ENCODE measurements at regions not wholly inside any gene's neighbourhood (a gene's known extent, or its start where the extent isn't known, plus 50 kb on each side); places are given as distances from the start of the nearest gene placed in this dataset.

GRCh38 chr20:61129311-61129710, 122.8 kb upstream of the CDH4 start:
- DNase-seq: no peak
- Histone ChIP-seq H3K9ac (ENCODE audit: insufficient read depth in 1 of 2, low read length in 2 of 2) (no peak overlapping the region), H3K9me3 (ENCODE audit: control insufficient read depth in 4 of 4, insufficient read depth in 3 of 4, low read length in 3 of 4) (no peaks in the 10 kb centered on the region), H3K27ac (ENCODE audit: low read depth in 1 of 2, low read length in 1 of 2) (no peak overlapping the region), H3K4me3 (no peak overlapping the region), H3K36me3 (ENCODE audit: control insufficient read depth in 4 of 4, insufficient read depth in 4 of 4, low read length in 4 of 4) (no peaks in the 10 kb centered on the region), H3K27me3 (ENCODE audit: control insufficient read depth in 3 of 3, insufficient read depth in 3 of 3, low read length in 2 of 3) (peaks cover 0 to 3% (median 0%) of the 10 kb centered on the region in 3 donors), H3K4me1 (ENCODE audit: control insufficient read depth in 5 of 5, insufficient read depth in 5 of 5, low read length in 5 of 5) (peaks cover 0 to 10% (median 0%) of the 10 kb centered on the region in 5 donors)
- ATAC-seq (ENCODE audit: insufficient read depth, low FRiP score): no peak
- TF ChIP-seq, protein P1, sequence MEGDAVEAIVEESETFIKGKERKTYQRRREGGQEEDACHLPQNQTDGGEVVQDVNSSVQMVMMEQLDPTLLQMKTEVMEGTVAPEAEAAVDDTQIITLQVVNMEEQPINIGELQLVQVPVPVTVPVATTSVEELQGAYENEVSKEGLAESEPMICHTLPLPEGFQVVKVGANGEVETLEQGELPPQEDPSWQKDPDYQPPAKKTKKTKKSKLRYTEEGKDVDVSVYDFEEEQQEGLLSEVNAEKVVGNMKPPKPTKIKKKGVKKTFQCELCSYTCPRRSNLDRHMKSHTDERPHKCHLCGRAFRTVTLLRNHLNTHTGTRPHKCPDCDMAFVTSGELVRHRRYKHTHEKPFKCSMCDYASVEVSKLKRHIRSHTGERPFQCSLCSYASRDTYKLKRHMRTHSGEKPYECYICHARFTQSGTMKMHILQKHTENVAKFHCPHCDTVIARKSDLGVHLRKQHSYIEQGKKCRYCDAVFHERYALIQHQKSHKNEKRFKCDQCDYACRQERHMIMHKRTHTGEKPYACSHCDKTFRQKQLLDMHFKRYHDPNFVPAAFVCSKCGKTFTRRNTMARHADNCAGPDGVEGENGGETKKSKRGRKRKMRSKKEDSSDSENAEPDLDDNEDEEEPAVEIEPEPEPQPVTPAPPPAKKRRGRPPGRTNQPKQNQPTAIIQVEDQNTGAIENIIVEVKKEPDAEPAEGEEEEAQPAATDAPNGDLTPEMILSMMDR (IDR thresholded peaks at IDR 0.05; ENCODE audit: control extremely low read depth, extremely low read depth): no peak
- 27 to 36% methylated on average over 12 of the region's 12 CpGs for WGBS, 2 donors

- WGBS, 2 donors: 89 to 92% methylated on average over 7 of the region's 7 CpGs
Measured at GRCh38 chr20:61130156-61130555, 121.9 kb upstream of the CDH4 start.

GRCh38 chr20:61131944-61132343, 120.1 kb upstream of the CDH4 start:
- H3K27me3 ChIP-seq (ENCODE audit: control insufficient read depth in 3 of 3, insufficient read depth in 3 of 3, low read length in 2 of 3): peaks cover 0 to 10% (median 0%) of the 10 kb centered on the region in 3 donors
- DNase-seq (no peak), ATAC-seq (ENCODE audit: insufficient read depth, low FRiP score) (no peak)
- no peak overlapping the region for H3K9ac ChIP-seq (ENCODE audit: insufficient read depth in 1 of 2, low read length in 2 of 2)
- TF ChIP-seq, protein P1 (IDR thresholded peaks at IDR 0.05; ENCODE audit: control extremely low read depth, extremely low read depth): no peak
- no peaks in the 10 kb centered on the region for H3K9me3 ChIP-seq (ENCODE audit: control insufficient read depth in 4 of 4, insufficient read depth in 3 of 4, low read length in 3 of 4)
- 88 to 92% methylated on average over 9 of the region's 9 CpGs for WGBS, 2 donors
- H3K27ac ChIP-seq (ENCODE audit: low read depth in 1 of 2, low read length in 1 of 2): no peak overlapping the region
- H3K36me3 ChIP-seq (ENCODE audit: control insufficient read depth in 4 of 4, insufficient read depth in 4 of 4, low read length in 4 of 4): no peaks in the 10 kb centered on the region
- peaks cover 0 to 27% (median 0%) of the 10 kb centered on the region in 5 donors for H3K4me1 ChIP-seq (ENCODE audit: control insufficient read depth in 5 of 5, insufficient read depth in 5 of 5, low read length in 5 of 5)
- no peak overlapping the region for H3K4me3 ChIP-seq

More at GRCh38 chr20:61130156-61130555, 121.9 kb upstream of the CDH4 start:
- Histone ChIP-seq H3K9me3 (ENCODE audit: control insufficient read depth in 4 of 4, insufficient read depth in 3 of 4, low read length in 3 of 4) (no peaks in the 10 kb centered on the region), H3K4me1 (ENCODE audit: control insufficient read depth in 5 of 5, insufficient read depth in 5 of 5, low read length in 5 of 5) (peaks cover 0 to 16% (median 0%) of the 10 kb centered on the region in 5 donors), H3K27ac (ENCODE audit: low read depth in 1 of 2, low read length in 1 of 2) (no peak overlapping the region), H3K9ac (ENCODE audit: insufficient read depth in 1 of 2, low read length in 2 of 2) (no peak overlapping the region), H3K27me3 (ENCODE audit: control insufficient read depth in 3 of 3, insufficient read depth in 3 of 3, low read length in 2 of 3) (peaks cover 0 to 8% (median 0%) of the 10 kb centered on the region in 3 donors), H3K4me3 (no peak overlapping the region), H3K36me3 (ENCODE audit: control insufficient read depth in 4 of 4, insufficient read depth in 4 of 4, low read length in 4 of 4) (no peaks in the 10 kb centered on the region)
- DNase-seq (no peak), ATAC-seq (ENCODE audit: insufficient read depth, low FRiP score) (no peak)
- TF ChIP-seq, protein P1 (IDR thresholded peaks at IDR 0.05; ENCODE audit: control extremely low read depth, extremely low read depth): no peak

DNA sequence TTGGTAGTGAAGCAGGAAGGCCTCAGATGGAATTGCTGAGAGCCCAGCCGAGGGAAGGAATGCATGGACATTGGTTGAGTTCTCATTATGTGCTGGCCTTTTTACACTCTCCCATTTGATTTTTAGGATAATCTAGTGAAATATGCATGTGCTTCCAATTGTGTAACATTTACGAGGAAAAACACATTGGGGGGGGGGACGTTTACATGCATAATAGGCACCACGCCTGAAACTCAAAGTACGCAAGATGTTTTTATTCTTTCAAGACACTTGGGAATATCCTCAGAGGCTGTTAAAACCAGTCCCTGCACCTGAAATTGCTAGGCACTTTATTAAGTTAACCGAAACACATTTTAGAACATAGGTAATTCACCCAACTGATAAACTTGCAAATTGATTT, 118.5 kb upstream of the CDH4 start:
- no peak for DNase-seq
- H3K4me1 ChIP-seq (ENCODE audit: control insufficient read depth in 5 of 5, insufficient read depth in 5 of 5, low read length in 5 of 5): peaks cover 0 to 27% (median 0%) of the 10 kb centered on the region in 5 donors
- TF ChIP-seq, protein P1 (IDR thresholded peaks at IDR 0.05; ENCODE audit: control extremely low read depth, extremely low read depth): no peak
- H3K36me3 ChIP-seq (ENCODE audit: control insufficient read depth in 4 of 4, insufficient read depth in 4 of 4, low read length in 4 of 4): no peaks in the 10 kb centered on the region
- no peaks in the 10 kb centered on the region for H3K9me3 ChIP-seq (ENCODE audit: control insufficient read depth in 4 of 4, insufficient read depth in 3 of 4, low read length in 3 of 4)
- H3K4me3 ChIP-seq: no peak overlapping the region
- H3K27me3 ChIP-seq (ENCODE audit: control insufficient read depth in 3 of 3, insufficient read depth in 3 of 3, low read length in 2 of 3): peaks cover 0 to 10% (median 0%) of the 10 kb centered on the region in 3 donors
- H3K9ac ChIP-seq (ENCODE audit: insufficient read depth in 1 of 2, low read length in 2 of 2): no peak overlapping the region
- no peak for ATAC-seq (ENCODE audit: insufficient read depth, low FRiP score)
- WGBS, 2 donors: 81 to 83% methylated on average over 6 of the region's 6 CpGs
- H3K27ac ChIP-seq (ENCODE audit: low read depth in 1 of 2, low read length in 1 of 2): no peak overlapping the region

Measured in lung (tissue), 11 donors.